ENCODE measurements at regions not wholly inside any gene's neighbourhood (a gene's known extent, or its start where the extent isn't known, plus 50 kb on each side); places are given as distances from the start of the nearest gene placed in this dataset.
A peak's percentile ranks its signal among the peaks of the same experiment; 100 is the strongest.
"Not testable (repeated sequence)": the region's sequence is repeated elsewhere in the genome, so short reads cannot be mapped to it uniquely, and the experiment has no call there.

- Histone ChIP-seq H3K27me3 (no peaks in the 10 kb centered on the region), H3K9me3 (no peaks in the 10 kb centered on the region), H3K4me1 (peaks cover 0 to 31% (median 10%) of the 10 kb centered on the region in 9 donors), H3K36me3 (no peaks in the 10 kb centered on the region), H3K4me3 (peak overlapping the region in 1 of 10 donors; percentile 15), H3K27ac (no peak overlapping the region)
- WGBS, 2 donors = 72 to 75% methylated on average over 3 of the region's 3 CpGs
- intact Hi-C loops (cut with DNase I) = loop anchor here in 1 of 10 donors (10.0 kb wide), 1 partner anchor 80 kb away; no protein-coding TSS in a partner anchor
- ATAC-seq (peak in 3 of 8 donors; percentile 40 to 65 (median 55)), DNase-seq (no peak)
- TF ChIP-seq CTCF (IDR thresholded peaks at IDR 0.05) = no peak
Measured at GRCh38 chr2:32874931-32875330, 71.8 kb upstream of the LTBP1 start.

GRCh38 chr2:32877587-32878510, 68.9 kb upstream of the LTBP1 start:
- Histone ChIP-seq H3K27ac (peak overlapping the region in 8 of 10 donors; percentile 3 to 78 (median 58)), H3K9me3 (no peaks in the 10 kb centered on the region), H3K4me3 (no peak overlapping the region), H3K36me3 (no peaks in the 10 kb centered on the region), H3K4me1 (peaks cover 0 to 31% (median 10%) of the 10 kb centered on the region in 9 donors), H3K27me3 (no peaks in the 10 kb centered on the region)
- TF ChIP-seq CTCF (IDR thresholded peaks at IDR 0.05) = no peak
- intact Hi-C loops (cut with DNase I) = loop anchor here in 1 of 10 donors (10.0 kb wide), 1 partner anchor 83 kb away; no protein-coding TSS in a partner anchor
- 56 to 70% methylated on average over 12 of the region's 12 CpGs for WGBS, 2 donors
- peak in 5 of 8 donors; percentile 47 to 69 (median 65) for ATAC-seq
- DNase-seq = no peak

- DNase-seq, H3K9me3 ChIP-seq, H3K36me3 ChIP-seq, H3K4me3 ChIP-seq, H3K27ac ChIP-seq, ATAC-seq, H3K27me3 ChIP-seq: not testable (repeated sequence)
- 95% methylated on average over 7 of the region's 7 CpGs for WGBS, 2 donors
- intact Hi-C loops (cut with DNase I) = loop anchor here in 1 of 10 donors (10.0 kb wide), 1 partner anchor 85 kb away; no protein-coding TSS in a partner anchor
- peaks cover 0 to 29% (median 10%) of the 10 kb centered on the region in 9 donors for H3K4me1 ChIP-seq
Measured at GRCh38 chr2:32879943-32880342, 66.8 kb upstream of the LTBP1 start.

- ATAC-seq (no peak), DNase-seq (no peak)
- Histone ChIP-seq H3K4me3 (no peak overlapping the region), H3K36me3 (no peaks in the 10 kb centered on the region), H3K4me1 (peaks cover 0 to 11% (median 3%) of the 10 kb centered on the region in 9 donors), H3K27me3 (no peaks in the 10 kb centered on the region), H3K9me3 (peaks cover 0 to 16% (median 5%) of the 10 kb centered on the region in 11 donors), H3K27ac (no peak overlapping the region)
- TF ChIP-seq CTCF (IDR thresholded peaks at IDR 0.05) = no peak
- WGBS, 2 donors = 83 to 85% methylated on average over 10 of the region's 10 CpGs
- intact Hi-C loops (cut with DNase I) = no loop called here
Measured at GRCh38 chr2:32882816-32883810, 63.6 kb upstream of the LTBP1 start.

Measured in heart right ventricle (tissue), 16 donors.